HEK293 (cell line): ENCODE measurements at regions not wholly inside any gene's neighbourhood (a gene's known extent, or its start where the extent isn't known, plus 50 kb on each side); places are given as distances from the start of the nearest gene placed in this dataset.

ENCODE experiments used
- SCRT2 ChIP-seq: fragments of 450-650 bp; formaldehyde crosslinking; IDR thresholded peaks from 2 replicates; pipeline ENCODE4 v1.5.1; 2016; ENCODE audit warnings: missing biosample characterization, missing genetic modification characterization
- ZNF132 ChIP-seq: fragments of 450-650 bp; formaldehyde crosslinking; IDR thresholded peaks from 2 replicates; pipeline ENCODE4 v1.5.1; 2017; ENCODE audit warnings: missing biosample characterization, missing genetic modification characterization, borderline replicate concordance
- TF ChIP-seq, protein P1 (sequence below): fragments of 450-650 bp; formaldehyde crosslinking; IDR thresholded peaks from 2 replicates; pipeline ENCODE4 v1.5.1; 2016; ENCODE audit warnings: missing biosample characterization, missing genetic modification characterization
- TF ChIP-seq, protein P2 (sequence below): fragments of 450-650 bp; formaldehyde crosslinking; IDR thresholded peaks from 2 replicates; pipeline ENCODE4 v1.5.1; 2016; ENCODE audit warnings: missing biosample characterization, missing genetic modification characterization

DNA sequence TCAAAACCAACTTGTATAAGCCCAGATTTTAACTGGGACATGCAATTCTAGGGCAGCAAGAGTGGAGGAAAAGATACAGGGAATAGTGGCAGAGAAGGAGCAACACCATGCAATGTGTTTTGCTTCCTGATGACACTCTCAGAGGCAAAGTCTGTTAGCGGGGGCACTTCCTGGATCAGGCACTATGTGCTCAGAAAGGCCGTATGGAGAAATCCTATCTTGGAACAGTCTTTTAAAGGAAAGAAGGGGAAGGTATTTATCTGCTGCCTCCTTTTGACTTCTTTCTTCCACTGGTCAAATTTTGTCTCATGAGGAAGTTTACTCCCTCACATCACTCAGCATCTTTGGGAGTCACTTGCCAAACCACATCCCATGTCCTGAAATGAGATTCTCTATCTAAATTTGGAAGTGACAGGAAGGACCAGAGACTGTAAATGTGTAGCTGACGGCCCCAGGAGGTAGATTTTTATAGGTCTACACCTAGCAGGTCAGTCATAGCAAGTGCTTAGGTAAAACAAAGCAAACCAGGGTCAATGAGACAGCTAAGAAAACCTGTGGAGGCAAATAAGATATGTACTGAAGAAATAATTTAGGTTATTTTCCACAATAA lies 91.7 kb upstream of the ELOVL5 start:
- TF ChIP-seq, protein P1, sequence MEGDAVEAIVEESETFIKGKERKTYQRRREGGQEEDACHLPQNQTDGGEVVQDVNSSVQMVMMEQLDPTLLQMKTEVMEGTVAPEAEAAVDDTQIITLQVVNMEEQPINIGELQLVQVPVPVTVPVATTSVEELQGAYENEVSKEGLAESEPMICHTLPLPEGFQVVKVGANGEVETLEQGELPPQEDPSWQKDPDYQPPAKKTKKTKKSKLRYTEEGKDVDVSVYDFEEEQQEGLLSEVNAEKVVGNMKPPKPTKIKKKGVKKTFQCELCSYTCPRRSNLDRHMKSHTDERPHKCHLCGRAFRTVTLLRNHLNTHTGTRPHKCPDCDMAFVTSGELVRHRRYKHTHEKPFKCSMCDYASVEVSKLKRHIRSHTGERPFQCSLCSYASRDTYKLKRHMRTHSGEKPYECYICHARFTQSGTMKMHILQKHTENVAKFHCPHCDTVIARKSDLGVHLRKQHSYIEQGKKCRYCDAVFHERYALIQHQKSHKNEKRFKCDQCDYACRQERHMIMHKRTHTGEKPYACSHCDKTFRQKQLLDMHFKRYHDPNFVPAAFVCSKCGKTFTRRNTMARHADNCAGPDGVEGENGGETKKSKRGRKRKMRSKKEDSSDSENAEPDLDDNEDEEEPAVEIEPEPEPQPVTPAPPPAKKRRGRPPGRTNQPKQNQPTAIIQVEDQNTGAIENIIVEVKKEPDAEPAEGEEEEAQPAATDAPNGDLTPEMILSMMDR (tag by site-specific recombination), result no peak
- TF ChIP-seq, protein P2, sequence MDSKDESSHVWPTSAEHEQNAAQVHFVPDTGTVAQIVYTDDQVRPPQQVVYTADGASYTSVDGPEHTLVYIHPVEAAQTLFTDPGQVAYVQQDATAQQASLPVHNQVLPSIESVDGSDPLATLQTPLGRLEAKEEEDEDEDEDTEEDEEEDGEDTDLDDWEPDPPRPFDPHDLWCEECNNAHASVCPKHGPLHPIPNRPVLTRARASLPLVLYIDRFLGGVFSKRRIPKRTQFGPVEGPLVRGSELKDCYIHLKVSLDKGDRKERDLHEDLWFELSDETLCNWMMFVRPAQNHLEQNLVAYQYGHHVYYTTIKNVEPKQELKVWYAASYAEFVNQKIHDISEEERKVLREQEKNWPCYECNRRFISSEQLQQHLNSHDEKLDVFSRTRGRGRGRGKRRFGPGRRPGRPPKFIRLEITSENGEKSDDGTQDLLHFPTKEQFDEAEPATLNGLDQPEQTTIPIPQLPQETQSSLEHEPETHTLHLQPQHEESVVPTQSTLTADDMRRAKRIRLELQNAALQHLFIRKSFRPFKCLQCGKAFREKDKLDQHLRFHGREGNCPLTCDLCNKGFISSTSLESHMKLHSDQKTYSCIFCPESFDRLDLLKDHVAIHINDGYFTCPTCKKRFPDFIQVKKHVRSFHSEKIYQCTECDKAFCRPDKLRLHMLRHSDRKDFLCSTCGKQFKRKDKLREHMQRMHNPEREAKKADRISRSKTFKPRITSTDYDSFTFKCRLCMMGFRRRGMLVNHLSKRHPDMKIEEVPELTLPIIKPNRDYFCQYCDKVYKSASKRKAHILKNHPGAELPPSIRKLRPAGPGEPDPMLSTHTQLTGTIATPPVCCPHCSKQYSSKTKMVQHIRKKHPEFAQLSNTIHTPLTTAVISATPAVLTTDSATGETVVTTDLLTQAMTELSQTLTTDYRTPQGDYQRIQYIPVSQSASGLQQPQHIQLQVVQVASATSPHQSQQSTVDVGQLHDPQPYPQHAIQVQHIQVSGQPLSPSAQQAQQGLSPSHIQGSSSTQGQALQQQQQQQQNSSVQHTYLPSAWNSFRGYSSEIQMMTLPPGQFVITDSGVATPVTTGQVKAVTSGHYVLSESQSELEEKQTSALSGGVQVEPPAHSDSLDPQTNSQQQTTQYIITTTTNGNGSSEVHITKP, result no peak
- TF ChIP-seq ZNF132 (tag by site-specific recombination) (no peak), SCRT2 (tag by site-specific recombination) (no peak)
